H1 (cell line): ENCODE measurements at regions not wholly inside any gene's neighbourhood (a gene's known extent, or its start where the extent isn't known, plus 50 kb on each side); places are given as distances from the start of the nearest gene placed in this dataset.

ENCODE experiments used
- ASH2L ChIP-seq: fragments of 200-600, 300-600 bp; sonication (generic); IDR thresholded peaks from one replicate; pipeline ENCODE4 v1.7.1; 2017; ENCODE audit warnings: low read length
- CBX8 ChIP-seq: fragments of 300-800, 300-1000 bp; sonication (generic); IDR thresholded peaks from 2 replicates; pipeline ENCODE4 v1.7.1; 2016; ENCODE audit warnings: low read depth, low read length, borderline replicate concordance
- CHD7 ChIP-seq: fragments of 300-600 bp; sonication (generic); IDR thresholded peaks from 2 replicates; pipeline ENCODE4 v1.7.1; 2012; ENCODE audit warnings: low read length, moderate library complexity, mild to moderate bottlenecking, inconsistent platforms; ENCODE audit not compliant: insufficient replicate concordance
- GTF2F1 ChIP-seq: IDR thresholded peaks from 2 replicates; pipeline ENCODE4 v1.6.1; 2012; ENCODE audit warnings: low read depth, low read length, improper control_type of control experiment, borderline replicate concordance
- SIN3A ChIP-seq, 2 experiments: IDR thresholded peaks in 1 of 2; conservative IDR thresholded peaks in 1 of 2; 2 replicates each; pipeline ENCODE4 v1.6.1; 2011 to 2012; ENCODE audit warnings: low read length in 2 of 2, improper control_type of control experiment in 1 of 2, low read depth in 1 of 2, mild to moderate bottlenecking in 1 of 2
- TAF7 ChIP-seq: optimal IDR thresholded peaks from 2 replicates; pipeline ENCODE3; 2011; ENCODE audit warnings: low read depth, mild to moderate bottlenecking, inconsistent platforms, low read length, moderate library complexity, borderline replicate concordance
- TF ChIP-seq, protein P1 (sequence below): IDR thresholded peaks from 2 replicates; pipeline ENCODE4 v1.6.1; 2011; ENCODE audit warnings: low read length, improper control_type of control experiment

GRCh38 chr10:78448994-78449418 is 415.3 kb downstream of the RPS24 start (continued):
- TF ChIP-seq CHD7 (no peak), CBX8 (no peak), SIN3A (conservative IDR thresholded peaks at IDR 0.05 in 1 of 2, IDR thresholded peaks at IDR 0.05 in 1 of 2; ENCODE audit: low read depth in 1 of 2, low read length in 2 of 2) (no peak), TAF7 (no peak), ASH2L (no peak), GTF2F1 (no peak)
- TF ChIP-seq, protein P1, sequence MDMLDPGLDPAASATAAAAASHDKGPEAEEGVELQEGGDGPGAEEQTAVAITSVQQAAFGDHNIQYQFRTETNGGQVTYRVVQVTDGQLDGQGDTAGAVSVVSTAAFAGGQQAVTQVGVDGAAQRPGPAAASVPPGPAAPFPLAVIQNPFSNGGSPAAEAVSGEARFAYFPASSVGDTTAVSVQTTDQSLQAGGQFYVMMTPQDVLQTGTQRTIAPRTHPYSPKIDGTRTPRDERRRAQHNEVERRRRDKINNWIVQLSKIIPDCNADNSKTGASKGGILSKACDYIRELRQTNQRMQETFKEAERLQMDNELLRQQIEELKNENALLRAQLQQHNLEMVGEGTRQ: no peak
